HG03558 (cell line): ENCODE measurements at regions not wholly inside any gene's neighbourhood (a gene's known extent, or its start where the extent isn't known, plus 50 kb on each side); places are given as distances from the start of the nearest gene placed in this dataset.

Experiments
- ATAC-seq: cut with Tn5 transposase; IDR thresholded peaks from one replicate; pipeline ENCODE4 v1.9.1; 2021; ENCODE audit warnings: moderate number of reproducible peaks; ENCODE audit not compliant: unreplicated experiment; ENCODE audit errors: extremely low read depth

DNA sequence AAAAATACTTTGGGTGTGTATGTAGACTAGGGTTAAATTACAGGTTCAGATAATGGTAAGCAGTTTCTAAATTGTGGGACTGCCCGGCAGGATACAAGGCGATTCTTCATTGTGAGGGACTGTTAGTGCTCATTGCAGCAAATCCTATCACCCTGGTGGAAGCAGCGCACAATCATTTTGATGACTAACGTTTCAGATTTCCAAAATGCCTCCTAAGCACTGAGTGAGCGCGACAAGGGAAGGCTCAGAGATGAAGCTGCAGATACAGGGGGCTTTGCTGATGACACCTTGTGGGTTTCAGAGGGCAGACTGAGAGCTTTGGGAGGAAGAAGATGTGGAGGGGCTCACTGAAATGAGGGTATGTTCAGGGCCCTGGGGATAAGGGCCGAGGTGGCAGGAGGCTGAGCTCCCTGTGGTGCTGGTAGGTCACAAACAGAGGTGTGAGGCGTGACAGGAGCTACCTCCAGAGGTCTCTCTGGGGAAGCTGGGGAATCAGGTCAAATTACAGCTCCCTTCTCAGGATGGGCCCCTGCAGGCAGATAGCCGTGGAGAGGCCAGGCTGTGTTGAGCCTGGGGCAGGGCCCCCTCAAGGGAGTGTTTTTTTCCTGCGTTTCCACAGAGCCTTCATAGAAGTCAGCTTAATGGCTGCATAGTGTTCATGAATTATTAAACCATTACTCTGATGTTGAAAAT lies 84.5 kb upstream of the FYN start:
- no peak for ATAC-seq

DNA sequence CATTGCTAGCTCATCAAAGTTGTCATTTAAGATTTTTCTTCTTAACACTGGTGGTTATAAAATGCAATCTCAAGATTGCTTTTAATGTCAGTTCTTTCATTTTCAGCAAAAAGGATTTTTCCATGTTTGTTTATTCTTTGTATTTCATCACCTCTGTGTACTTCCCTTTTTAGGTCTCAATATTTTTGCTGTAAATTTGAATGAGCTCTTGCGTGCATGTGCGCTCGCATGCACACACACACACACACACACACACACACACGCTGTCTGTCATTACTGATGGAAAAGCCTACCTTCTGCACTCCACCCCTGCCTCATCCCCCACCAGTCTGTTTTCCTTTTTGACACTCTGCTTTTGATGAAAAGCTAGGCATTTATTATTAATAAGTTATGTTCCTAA lies 85.3 kb upstream of the FYN start:
- no peak for ATAC-seq

- ATAC-seq, result no peak
Measured at GRCh38 chr6:111959766-111960165, 86.5 kb upstream of the FYN start.

GRCh38 chr6:111967131-111967530 lies 86.8 kb upstream of the CCN6 start:
- ATAC-seq, result no peak

GRCh38 chr6:111970426-111970825 lies 83.5 kb upstream of the CCN6 start:
- no peak for ATAC-seq

- ATAC-seq, result no peak
Measured at GRCh38 chr6:111971181-111971841, 82.6 kb upstream of the CCN6 start.

DNA sequence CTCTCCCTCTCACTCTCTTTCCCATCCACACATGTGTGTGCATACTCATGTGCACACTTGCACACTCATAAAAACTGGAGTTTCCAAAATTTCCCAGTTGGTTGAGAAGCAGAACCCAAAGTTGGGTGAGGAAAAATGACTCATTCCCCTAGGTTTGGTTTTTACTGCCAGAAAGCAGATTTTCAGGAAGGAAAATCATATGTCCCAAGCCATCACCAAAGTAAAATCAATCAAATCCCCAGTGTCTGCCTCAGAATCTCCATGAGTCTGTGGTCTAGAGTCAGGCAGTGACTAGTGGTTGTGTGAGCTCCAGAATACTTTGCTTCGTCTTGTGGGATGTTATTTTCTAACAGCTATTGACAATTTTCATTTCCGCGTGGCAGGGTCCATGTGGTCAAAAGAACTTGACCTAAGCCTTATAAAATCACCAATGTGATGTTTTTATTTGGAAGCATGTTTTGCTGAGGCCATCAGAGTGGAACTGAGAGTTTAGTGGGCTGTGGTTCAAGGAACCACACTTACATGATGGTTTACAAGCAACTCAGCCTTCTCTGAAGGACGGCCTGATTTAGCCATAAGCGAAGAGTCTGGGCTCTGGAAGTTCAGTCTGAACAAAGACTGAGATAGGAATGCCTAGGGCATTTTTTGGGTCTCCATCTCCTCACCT lies 81.9 kb upstream of the CCN6 start:
- ATAC-seq, result no peak

DNA sequence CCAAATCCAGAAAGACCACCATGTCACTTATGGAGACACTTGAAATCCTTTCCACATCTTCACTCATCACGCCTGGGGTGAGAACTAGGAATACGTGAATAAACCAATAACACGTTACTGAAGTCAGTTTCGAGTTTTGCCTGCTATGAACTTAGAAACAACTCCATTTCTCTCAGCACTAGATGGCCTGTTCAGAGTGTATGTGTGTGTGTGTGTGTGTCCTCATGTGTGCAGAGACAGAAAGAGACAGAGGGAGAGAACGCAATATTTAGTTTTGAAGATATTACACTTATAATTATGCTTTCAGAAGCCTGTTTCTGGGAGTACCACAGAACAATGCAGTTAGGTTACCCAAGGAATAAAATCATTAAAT lies 81.2 kb upstream of the CCN6 start:
- ATAC-seq, result no peak

GRCh38 chr6:111973118-111973761 lies 80.7 kb upstream of the CCN6 start:
- ATAC-seq, result no peak

DNA sequence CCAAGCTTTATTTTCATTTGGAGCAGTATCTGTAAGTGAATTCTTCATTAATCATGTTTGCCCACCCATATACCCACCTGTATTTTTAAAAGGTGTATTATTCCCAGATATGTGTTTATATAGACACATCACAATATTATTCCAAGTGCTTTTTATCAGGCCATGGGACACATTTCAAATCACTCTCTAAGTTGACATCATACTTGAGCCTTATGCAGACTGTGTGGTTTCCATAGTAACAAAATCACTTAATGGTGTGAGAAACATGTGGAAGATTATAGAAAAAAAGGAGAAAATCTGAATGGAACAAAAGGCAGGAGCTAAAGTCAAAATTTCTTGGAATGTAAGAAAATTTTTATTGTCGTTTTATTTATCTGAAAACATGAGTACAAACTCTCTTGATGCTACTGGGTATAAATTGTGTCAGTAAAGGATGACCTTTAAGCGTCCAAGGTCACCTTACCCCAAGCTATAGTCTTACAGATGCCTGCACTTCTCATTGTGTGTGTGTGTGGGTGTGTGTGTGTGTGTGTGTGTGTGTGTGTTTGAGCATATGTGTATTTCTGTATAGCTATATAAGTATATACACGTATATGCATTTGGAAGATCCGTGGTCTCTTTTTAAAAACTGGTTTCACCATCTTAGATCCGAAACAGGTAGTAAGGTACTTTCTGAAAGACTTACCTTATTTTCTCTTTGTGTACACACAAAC lies 79.8 kb upstream of the CCN6 start:
- ATAC-seq, result no peak

GRCh38 chr6:111975466-111975865 lies 78.4 kb upstream of the CCN6 start:
- ATAC-seq, result no peak

GRCh38 chr6:111976139-111976538 lies 77.8 kb upstream of the CCN6 start:
- ATAC-seq, result no peak

DNA sequence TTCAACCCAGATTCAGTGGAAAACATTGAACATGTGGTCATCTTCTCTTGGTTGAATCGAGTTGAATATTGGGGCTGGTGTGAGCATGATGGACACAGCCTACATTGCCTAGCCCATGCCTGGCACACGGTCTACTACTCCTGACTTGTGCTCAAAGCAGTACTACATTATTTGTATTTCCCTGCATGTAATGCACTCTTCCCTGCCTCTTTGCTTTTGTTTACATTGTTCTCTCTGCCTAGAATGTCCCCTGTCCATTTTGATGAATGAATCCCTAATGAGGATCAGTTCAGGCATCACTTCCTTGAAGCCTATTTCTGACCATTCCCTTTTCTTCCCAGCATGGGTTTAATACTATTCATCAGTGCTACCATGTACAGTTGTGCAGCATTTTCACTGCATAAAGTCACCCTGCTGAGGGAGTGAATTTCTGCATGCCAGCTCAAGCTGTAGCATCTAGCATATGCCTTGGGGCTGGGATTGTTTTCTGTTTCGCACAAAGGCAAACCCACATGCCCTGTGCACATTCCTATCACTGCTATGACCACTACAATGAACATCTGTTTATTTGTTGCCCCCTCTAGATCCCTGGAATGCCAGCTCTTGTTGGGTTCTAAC lies 75.3 kb upstream of the CCN6 start:
- ATAC-seq, result no peak

GRCh38 chr6:111979633-111980032 lies 74.3 kb upstream of the CCN6 start:
- no peak for ATAC-seq

DNA sequence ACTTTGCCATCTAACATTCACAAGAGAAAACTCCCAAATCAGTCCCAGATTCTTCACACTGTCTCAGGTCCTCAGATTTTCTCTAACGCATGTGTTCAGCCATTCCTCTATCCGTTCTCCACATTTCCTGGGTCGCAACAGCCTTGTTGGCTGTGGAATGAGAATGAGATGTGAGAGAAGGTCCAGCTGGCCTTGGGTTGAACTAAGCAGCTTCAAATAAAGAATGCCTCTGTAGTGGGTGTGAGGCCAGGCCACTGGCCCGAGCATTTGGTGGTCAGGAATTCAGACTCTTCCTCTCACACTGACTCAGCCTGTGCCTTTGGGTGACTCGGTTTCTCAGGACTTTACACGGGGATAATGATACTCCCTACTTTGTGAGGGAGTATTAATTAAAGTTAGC lies 73.8 kb upstream of the CCN6 start:
- ATAC-seq, result no peak

GRCh38 chr6:111980971-111981840 lies 72.7 kb upstream of the CCN6 start:
- no peak for ATAC-seq

- no peak for ATAC-seq
Measured at GRCh38 chr6:111982681-111983080, 71.2 kb upstream of the CCN6 start.

DNA sequence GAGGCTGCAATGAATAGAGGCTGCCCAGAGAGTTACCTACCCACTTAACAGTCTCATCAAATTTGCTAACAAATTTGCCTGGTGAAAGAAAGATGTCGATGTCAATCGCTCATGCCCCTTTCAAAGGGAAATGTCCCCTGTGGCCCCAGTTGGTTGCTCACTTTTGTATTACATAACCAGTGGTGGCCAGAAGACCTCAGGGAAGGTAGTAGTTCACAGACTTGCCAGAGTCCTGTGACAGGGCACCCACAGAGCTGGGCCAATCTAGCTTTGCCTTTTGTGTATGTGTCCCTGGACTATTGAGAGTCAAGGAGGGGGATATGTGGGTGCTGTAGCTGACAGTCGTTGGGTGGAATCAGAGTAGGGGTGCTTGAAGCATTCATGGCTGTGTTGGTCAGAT lies 70.7 kb upstream of the CCN6 start:
- ATAC-seq, result no peak

DNA sequence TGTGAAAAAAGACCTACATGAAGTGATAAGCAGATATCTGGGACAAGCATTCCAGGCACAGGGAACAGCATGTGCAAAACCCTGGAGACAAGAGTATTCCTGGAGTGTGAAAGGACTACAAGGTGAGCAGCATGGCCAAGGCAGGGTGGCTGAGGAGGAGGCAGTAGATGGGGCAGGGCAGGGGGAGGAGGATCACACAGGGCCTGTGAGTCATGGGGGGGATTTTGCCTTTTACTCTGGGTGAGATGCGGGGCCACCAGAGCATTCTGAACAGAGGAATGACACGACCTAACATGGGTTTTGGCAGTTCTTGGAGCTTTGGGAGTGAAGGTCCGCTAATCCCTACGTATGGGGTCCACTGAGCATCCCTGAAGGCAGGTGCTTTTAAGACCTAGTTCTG lies 69.8 kb upstream of the CCN6 start:
- ATAC-seq, result no peak
